Adrenal gland (tissue), 5 donors: ENCODE measurements at regions not wholly inside any gene's neighbourhood (a gene's known extent, or its start where the extent isn't known, plus 50 kb on each side); places are given as distances from the start of the nearest gene placed in this dataset.

Source experiments
- POLR2A ChIP-seq, 2 donors: fragments of 450-650 bp; IDR thresholded peaks; one replicate each; pipeline ENCODE4 v1.6.1; 2017; ENCODE audit warnings: antibody characterized with exemption in 2 of 2, mild to moderate bottlenecking in 2 of 2, moderate library complexity in 1 of 2
- TF ChIP-seq, protein P1 (sequence below), 6 experiments: fragments of 450-650 bp in 4 of 6; fragments of 200-600 bp in 2 of 6; sonication (generic) in 1 of 6; IDR thresholded peaks; 1 replicate in 5 of 6; 2 replicates in 1 of 6; pipeline versions ENCODE4 v1.5.1 to v1.8.0; 2016 to 2021; ENCODE audit warnings: antibody characterized with exemption in 6 of 6, mild to moderate bottlenecking in 2 of 6, moderate library complexity in 1 of 6
- donor health status: DM: no; HTN: no; CAD: no.

- TF ChIP-seq, protein P1, sequence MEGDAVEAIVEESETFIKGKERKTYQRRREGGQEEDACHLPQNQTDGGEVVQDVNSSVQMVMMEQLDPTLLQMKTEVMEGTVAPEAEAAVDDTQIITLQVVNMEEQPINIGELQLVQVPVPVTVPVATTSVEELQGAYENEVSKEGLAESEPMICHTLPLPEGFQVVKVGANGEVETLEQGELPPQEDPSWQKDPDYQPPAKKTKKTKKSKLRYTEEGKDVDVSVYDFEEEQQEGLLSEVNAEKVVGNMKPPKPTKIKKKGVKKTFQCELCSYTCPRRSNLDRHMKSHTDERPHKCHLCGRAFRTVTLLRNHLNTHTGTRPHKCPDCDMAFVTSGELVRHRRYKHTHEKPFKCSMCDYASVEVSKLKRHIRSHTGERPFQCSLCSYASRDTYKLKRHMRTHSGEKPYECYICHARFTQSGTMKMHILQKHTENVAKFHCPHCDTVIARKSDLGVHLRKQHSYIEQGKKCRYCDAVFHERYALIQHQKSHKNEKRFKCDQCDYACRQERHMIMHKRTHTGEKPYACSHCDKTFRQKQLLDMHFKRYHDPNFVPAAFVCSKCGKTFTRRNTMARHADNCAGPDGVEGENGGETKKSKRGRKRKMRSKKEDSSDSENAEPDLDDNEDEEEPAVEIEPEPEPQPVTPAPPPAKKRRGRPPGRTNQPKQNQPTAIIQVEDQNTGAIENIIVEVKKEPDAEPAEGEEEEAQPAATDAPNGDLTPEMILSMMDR (IDR thresholded peaks at IDR 0.05) = no peak
- TF ChIP-seq POLR2A (IDR thresholded peaks at IDR 0.05) = no peak
These were observed 170.4 kb downstream of the ACTL8 start for GRCh38 chr1:17925290-17926237.
